Erythroblast (primary cell): ENCODE measurements at regions not wholly inside any gene's neighbourhood (a gene's known extent, or its start where the extent isn't known, plus 50 kb on each side); places are given as distances from the start of the nearest gene placed in this dataset.

Experiments used
- GATA1 ChIP-seq: IDR thresholded peaks from 2 replicates; pipeline ENCODE4 v1.6.1; 2011; ENCODE audit warnings: low read depth, mild to moderate bottlenecking, control low read depth, low read length, moderate library complexity
- POLR2A ChIP-seq: IDR thresholded peaks from 2 replicates; pipeline ENCODE4 v1.6.1; 2011; ENCODE audit warnings: mild to moderate bottlenecking, low read length

- TF ChIP-seq POLR2A (no peak), GATA1 (no peak)
Observed at GRCh38 chr20:60139663-60140446, 181.6 kb downstream of the CDH26 start.
